ENCODE measurements at regions not wholly inside any gene's neighbourhood (a gene's known extent, or its start where the extent isn't known, plus 50 kb on each side); places are given as distances from the start of the nearest gene placed in this dataset.
"Not testable (repeated sequence)": the region's sequence is repeated elsewhere in the genome, so short reads cannot be mapped to it uniquely, and the experiment has no call there.

- DNase-seq (ENCODE audit: low read depth): no peak
Measured at GRCh38 chr1:60915441-60915840, 166.9 kb upstream of the NFIA start.

GRCh38 chr1:60914982-60915381, 167.4 kb upstream of the NFIA start:
- DNase-seq (ENCODE audit: low read depth): no peak

- DNase-seq (ENCODE audit: low read depth): not testable (repeated sequence)
Measured at GRCh38 chr1:60913708-60914107, 168.7 kb upstream of the NFIA start.

GRCh38 chr1:60913039-60913438, 169.3 kb upstream of the NFIA start:
- no peak for DNase-seq (ENCODE audit: low read depth)

- no peak for DNase-seq (ENCODE audit: low read depth)
Measured at GRCh38 chr1:60911966-60912697, 170.2 kb upstream of the NFIA start.

DNA sequence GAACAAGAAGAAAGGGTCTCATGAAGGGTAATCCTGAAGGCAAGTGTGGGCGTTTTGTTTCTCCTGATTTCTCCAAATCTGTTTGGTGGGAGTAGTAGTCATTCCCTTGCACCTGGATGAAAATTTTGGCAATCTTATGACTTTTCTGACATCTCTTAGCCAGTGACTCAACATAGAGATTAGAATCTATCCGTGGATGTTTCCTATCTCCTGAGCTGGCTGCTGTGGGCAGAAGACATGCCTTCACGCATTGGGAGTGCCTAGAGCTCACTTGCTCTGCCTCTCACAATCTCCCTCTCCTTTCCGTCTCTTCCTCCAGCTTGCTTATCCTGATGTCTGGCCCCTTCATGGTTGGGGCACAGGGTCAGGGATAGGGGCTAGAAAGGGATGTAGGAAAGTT, 174.2 kb upstream of the NFIA start:
- DNase-seq (ENCODE audit: low read depth): no peak

- DNase-seq (ENCODE audit: low read depth): no peak
Measured at GRCh38 chr1:60906526-60906925, 175.8 kb upstream of the NFIA start.

GRCh38 chr1:60906039-60906438, 176.3 kb upstream of the NFIA start:
- no peak for DNase-seq (ENCODE audit: low read depth)

DNA sequence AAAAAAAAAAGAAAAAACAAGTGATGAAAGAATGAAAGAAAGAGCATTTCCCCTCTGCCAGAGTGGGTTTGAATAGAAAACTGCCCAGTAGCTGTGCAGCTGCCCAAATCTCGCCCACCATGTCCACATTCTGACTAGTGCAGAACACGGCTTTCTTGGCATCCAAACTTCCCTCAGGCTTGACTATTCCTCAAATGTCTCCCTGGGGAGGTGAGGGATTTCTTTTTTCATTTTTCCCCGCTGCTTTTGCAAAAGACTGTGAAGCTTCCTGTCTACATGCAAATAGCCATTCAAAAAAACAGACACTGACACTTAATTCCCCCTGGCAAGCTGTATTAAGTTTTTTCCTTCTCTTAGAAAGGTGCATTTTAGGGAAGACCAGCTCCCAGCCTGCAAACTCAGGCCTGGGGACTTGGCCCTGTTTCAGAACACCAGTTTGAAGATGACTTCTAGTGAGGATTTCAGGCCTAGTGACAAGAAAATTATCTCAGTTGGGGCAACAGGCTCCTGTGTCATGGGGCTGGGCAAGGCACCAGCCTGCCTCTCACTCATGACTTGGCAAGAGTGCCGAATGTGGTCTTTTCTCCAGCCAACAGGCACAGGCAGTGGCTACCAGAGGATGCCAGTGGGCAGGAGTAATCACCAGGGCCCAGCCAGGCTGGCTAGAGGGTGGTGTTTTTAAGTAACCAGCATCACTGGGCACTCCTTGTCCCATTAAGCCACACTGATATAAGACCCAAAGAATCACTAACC, 178.1 kb upstream of the NFIA start:
- peak; percentile 20 for DNase-seq (ENCODE audit: low read depth)

DNA sequence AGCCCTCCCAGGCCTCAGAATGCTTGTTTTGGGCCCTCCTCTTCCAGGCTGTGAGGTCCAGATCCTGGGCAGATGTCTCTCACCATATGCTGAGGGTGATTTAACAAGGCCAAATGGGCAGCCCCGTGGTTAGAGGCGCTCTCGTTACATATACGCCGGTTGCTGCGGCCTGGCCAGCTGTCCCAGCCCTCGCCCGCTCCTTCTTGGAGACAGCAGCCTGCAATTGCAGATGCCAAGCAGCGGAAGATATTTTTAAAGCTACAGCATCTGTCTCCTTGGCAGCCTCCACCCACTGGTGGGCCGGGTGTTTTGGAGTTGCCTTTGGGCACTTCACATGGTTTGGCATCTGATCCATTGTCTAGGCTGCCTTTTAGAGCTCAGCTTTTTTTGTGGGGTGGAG, 178.8 kb upstream of the NFIA start:
- no peak for DNase-seq (ENCODE audit: low read depth)

DNA sequence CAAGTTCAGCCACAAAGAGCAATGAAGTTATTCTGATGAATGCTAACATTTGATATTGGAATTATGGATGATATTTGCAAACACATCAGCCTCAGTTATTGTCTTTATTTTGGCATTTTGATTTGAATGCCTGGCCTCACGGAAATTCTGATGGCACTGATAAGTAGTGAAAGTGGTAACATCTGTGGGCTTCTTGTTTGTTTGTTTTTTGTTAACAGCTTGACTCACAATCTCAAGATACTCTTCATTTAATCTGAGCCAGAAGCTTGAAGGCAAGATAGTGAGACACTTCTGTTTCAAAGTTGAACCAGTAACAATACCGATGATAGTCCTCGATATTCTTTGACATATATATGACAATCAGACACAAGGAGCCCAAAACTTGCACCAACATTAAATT, 182.9 kb upstream of the NFIA start:
- DNase-seq (ENCODE audit: low read depth): no peak

- no peak for DNase-seq (ENCODE audit: low read depth)
Measured at GRCh38 chr1:60898987-60899386, 183.4 kb upstream of the NFIA start.

- no peak for DNase-seq (ENCODE audit: low read depth)
Measured at GRCh38 chr1:60898413-60898812, 183.9 kb upstream of the NFIA start.

DNA sequence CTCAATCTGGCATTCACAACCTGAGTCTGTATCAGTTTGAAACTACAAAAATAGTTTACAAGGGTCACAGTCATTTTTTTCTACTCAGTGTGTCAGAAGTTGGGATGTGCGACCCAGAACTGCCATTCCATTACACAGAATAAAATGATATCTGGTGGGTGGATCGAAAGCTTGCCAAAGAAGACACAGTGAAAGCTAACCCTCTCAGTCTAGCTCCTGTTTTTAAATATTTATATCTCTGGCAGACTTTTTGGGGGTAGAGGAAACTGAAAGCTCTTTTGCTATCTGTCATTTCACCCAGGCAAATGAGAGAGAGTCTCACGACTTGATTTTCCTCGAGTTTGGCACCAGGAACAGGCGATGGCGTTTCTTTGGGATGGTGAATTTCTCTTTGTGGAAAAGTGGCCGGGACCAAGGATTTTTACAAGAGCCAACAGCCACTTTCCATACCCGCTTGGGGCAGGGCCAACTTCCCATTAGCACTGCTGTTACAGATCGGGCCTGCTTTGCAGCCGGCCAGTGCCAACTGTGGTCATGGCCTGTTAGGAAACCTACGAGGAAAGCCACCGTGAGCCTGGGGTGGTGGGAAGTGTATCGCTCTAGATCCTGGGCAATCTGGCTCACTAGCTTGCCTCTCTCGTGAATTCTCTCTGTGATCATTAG, 185.5 kb upstream of the NFIA start:
- no peak for DNase-seq (ENCODE audit: low read depth)

GRCh38 chr1:60895701-60896100, 186.7 kb upstream of the NFIA start:
- DNase-seq (ENCODE audit: low read depth): no peak

DNA sequence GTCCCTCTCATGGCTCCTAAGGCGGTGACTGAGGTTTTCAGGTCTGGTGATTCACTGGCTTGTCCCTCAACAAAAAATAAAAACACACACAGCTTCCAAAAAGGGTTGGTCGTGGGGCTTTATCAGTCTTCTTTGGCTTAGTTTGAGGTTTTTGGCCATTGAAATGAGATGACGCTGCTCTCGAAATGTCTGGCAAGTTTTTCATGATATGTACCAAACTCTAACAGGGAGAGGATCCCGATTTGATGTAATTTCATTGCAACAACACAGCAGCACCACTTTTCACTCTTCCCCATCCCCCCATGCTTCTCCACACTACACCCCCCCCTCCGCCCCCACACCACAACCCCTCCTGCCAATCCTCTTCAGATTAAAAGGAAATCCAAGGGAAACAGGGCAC, 187.1 kb upstream of the NFIA start:
- no peak for DNase-seq (ENCODE audit: low read depth)

DNA sequence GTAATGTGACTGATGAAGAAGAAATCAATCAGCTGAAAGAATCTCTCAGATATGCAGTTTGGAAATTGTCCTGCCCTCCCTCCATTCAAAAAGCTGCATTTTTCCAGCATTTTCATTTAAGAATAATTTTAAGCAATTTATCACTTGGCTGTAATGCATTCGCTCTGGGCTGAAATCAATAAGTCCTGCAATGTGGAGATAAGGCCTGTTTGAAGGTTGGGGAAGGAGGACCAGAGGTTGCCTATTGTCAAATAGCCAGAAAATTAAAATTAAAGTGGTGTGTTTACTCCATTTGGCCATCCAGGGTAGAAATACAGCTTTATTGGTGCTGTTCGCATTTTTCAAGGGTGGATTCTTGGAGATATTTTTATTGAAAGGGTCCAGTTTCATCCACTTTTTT, 187.6 kb upstream of the NFIA start:
- no peak for DNase-seq (ENCODE audit: low read depth)

DNA sequence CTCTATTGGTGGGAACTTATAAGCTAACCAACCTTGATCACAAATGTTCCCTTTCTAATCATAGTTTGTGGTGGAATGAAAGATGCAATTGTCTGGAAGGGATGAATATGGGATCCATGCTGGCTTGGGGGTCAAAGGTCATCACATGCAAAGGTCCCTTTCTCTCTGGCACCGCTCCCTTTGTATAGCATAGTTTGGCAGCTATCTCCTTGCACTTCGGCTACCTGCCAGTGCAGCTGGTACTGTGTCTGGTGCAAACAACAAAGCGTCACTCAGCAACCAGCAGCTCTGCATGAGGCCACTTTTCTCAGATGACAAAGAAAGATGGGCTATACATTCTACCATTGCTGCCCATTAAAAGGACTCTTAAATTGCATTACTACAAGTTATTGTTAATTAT, 188.2 kb upstream of the NFIA start:
- no peak for DNase-seq (ENCODE audit: low read depth)

DNA sequence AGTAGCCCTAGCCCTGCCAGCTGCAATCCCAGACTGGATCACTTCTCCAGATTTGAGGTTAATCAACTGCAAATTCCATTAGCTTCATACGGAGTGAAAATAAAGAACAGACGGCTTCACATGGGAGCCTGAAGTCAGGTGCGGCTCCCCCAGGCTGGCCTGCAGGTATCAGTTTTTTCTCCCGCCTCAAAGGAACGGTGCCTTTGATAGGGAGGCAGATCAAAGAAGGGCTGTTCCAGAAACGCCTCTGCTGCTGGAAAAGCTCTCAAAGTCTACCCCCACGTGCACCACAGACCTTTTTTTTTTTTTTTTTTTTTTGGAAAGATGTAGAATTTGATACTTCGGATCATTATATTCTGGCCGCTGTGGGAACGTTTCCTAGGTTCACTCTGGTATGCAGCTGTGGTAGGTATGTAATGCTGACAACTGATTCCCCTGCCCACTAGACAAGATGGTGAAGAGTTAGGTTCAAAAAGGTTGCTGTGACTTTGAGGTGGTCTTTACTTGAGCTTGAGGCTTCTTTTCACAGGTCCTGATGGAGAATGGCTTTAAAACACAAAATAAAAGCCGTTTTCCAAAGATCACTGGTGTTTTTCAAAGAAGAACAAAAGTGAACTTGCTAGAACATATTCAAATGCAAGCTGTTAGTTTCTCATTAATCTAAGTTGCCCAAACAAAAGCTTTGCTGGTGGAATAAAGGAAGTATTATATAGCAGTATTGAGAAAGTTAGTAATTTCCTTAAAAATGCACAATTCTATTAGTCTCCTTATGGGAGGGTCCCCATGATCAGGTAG, 189.0 kb upstream of the NFIA start:
- no peak for DNase-seq (ENCODE audit: low read depth)

GRCh38 chr1:60891765-60892164, 190.6 kb upstream of the NFIA start:
- peak; percentile 18 for DNase-seq (ENCODE audit: low read depth)

DNA sequence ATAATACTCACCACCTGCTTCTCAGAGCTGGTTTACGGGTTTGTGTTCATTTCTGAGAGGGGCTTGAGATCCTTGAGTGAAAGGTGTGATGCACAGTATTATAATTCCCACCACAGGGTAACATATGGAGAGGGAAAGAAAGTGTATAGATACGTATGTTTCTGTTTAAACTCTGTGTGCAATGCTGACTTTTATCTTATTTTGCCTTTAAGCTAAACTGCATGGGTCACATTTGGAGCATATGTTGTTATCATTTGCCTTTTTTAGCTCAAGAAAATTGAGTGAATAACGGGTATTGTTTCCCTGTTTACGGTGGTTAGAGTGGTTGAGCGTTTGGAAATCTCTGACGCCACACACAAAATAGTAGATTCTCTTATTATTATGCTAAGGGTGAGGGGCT, 191.1 kb upstream of the NFIA start:
- no peak for DNase-seq (ENCODE audit: low read depth)

- no peak for DNase-seq (ENCODE audit: low read depth)
Measured at GRCh38 chr1:60890664-60891063, 191.7 kb upstream of the NFIA start.
